ENCODE measurements at regions not wholly inside any gene's neighbourhood (a gene's known extent, or its start where the extent isn't known, plus 50 kb on each side); places are given as distances from the start of the nearest gene placed in this dataset.

DNA sequence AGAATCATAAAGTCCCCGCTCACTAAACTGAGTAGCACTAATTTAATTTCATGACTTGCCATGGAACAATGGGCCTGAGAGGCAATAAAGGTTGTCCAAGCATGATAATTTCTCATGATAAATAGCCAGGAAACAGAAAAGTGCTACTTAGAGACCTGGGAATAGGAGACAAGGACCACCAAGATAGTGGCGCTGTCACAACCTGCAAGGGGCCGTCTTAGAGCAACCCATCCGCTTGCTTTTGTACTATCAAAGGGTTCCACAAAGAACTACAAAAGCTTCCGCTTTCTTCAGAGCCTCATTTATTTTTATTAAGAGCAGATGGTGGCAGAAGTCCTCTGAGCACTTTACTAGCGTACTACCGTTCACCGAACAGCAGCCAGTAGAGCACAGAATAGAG, 421.7 kb upstream of the GRM7 start:
- Histone ChIP-seq H3K27me3 (ENCODE audit: insufficient read depth, low read depth, severe bottlenecking) (peaks cover 16% of the 10 kb centered on the region), H3K4me3 (ENCODE audit: low read depth, low read length) (no peak overlapping the region), H3K9me3 (ENCODE audit: severe bottlenecking) (no peaks in the 10 kb centered on the region), H3K36me3 (no peaks in the 10 kb centered on the region), H3K27ac (no peak overlapping the region)
- TF ChIP-seq, protein P1, sequence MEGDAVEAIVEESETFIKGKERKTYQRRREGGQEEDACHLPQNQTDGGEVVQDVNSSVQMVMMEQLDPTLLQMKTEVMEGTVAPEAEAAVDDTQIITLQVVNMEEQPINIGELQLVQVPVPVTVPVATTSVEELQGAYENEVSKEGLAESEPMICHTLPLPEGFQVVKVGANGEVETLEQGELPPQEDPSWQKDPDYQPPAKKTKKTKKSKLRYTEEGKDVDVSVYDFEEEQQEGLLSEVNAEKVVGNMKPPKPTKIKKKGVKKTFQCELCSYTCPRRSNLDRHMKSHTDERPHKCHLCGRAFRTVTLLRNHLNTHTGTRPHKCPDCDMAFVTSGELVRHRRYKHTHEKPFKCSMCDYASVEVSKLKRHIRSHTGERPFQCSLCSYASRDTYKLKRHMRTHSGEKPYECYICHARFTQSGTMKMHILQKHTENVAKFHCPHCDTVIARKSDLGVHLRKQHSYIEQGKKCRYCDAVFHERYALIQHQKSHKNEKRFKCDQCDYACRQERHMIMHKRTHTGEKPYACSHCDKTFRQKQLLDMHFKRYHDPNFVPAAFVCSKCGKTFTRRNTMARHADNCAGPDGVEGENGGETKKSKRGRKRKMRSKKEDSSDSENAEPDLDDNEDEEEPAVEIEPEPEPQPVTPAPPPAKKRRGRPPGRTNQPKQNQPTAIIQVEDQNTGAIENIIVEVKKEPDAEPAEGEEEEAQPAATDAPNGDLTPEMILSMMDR (IDR thresholded peaks at IDR 0.05; ENCODE audit: low read depth, low read length): no peak
- DNase-seq: no peak

DNA sequence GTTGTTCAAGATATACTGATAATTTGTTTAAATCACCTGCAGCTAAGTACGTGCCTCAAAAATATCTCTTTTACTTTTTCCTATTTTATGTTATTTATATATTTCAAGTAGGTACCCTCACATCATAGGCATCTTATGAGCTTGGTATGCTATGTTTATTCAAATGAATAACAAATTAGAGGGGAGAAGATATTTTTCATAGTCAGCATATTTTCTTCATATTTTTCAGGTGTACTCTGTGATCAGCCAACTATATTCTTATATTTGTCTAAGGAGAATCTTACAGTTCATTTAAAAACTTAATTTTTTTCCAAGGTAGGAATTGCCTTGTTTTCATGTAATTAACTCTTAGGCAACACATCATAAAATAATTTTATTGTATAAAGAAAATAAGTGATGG, 421.1 kb upstream of the GRM7 start:
- Histone ChIP-seq H3K27ac (no peak overlapping the region), H3K36me3 (no peaks in the 10 kb centered on the region), H3K9me3 (ENCODE audit: severe bottlenecking) (no peaks in the 10 kb centered on the region), H3K4me3 (ENCODE audit: low read depth, low read length) (no peak overlapping the region), H3K27me3 (ENCODE audit: insufficient read depth, low read depth, severe bottlenecking) (peaks cover 16% of the 10 kb centered on the region)
- TF ChIP-seq, protein P1 (IDR thresholded peaks at IDR 0.05; ENCODE audit: low read depth, low read length): no peak
- DNase-seq: no peak

DNA sequence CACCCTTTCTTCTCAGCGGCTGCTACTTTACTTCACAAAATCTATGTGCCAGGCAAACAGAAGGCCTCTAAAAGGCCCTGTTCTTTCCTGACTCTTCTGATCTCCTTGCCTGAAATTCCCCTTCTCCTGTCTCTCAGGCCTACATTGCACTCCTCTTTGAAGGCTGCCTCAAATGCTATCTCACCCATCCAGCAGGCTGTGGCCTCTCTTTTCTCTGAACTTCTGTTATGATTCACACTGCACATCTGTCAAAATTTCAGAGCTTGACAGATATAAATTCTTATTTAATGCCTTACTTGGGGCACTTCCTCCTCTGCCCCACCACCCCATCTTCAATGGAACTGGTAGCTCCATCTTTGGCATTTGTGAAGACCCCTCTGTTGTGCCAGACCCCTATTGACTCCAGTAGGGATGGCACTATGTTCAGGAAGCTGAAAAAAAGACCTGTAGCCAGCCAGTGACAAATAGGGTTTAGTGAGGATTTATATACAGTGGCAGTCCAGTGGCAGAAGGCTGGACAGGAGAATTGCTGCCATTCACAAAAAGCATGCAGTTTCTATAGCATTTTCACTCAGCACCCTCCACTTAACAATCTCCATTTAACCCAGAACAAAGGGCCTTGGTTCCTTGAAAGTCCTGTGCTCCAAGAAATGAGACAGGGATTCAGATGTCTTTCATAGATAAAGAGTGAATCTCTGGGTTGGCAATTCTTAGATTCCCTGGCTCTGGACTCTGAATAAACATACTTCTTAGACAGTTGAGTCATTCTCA, 415.8 kb upstream of the GRM7 start:
- no peak for DNase-seq
- no peak overlapping the region for H3K4me3 ChIP-seq (ENCODE audit: low read depth, low read length)
- H3K27ac ChIP-seq: no peak overlapping the region
- peaks cover 28% of the 10 kb centered on the region for H3K27me3 ChIP-seq (ENCODE audit: insufficient read depth, low read depth, severe bottlenecking)
- no peaks in the 10 kb centered on the region for H3K36me3 ChIP-seq
- no peaks in the 10 kb centered on the region for H3K9me3 ChIP-seq (ENCODE audit: severe bottlenecking)
- TF ChIP-seq, protein P1 (IDR thresholded peaks at IDR 0.05; ENCODE audit: low read depth, low read length): no peak

GRCh38 chr3:6447166-6447801, 413.6 kb upstream of the GRM7 start:
- H3K4me3 ChIP-seq (ENCODE audit: low read depth, low read length): no peak overlapping the region
- no peak overlapping the region for H3K27ac ChIP-seq
- DNase-seq: no peak
- TF ChIP-seq, protein P1 (IDR thresholded peaks at IDR 0.05; ENCODE audit: low read depth, low read length): no peak
- H3K27me3 ChIP-seq (ENCODE audit: insufficient read depth, low read depth, severe bottlenecking): peaks cover 38% of the 10 kb centered on the region
- no peaks in the 10 kb centered on the region for H3K36me3 ChIP-seq
- no peaks in the 10 kb centered on the region for H3K9me3 ChIP-seq (ENCODE audit: severe bottlenecking)

GRCh38 chr3:6448011-6448410, 412.9 kb upstream of the GRM7 start:
- no peaks in the 10 kb centered on the region for H3K9me3 ChIP-seq (ENCODE audit: severe bottlenecking)
- H3K27me3 ChIP-seq (ENCODE audit: insufficient read depth, low read depth, severe bottlenecking): peaks cover 36% of the 10 kb centered on the region
- no peak overlapping the region for H3K4me3 ChIP-seq (ENCODE audit: low read depth, low read length)
- H3K27ac ChIP-seq: no peak overlapping the region
- H3K36me3 ChIP-seq: no peaks in the 10 kb centered on the region
- TF ChIP-seq, protein P1 (IDR thresholded peaks at IDR 0.05; ENCODE audit: low read depth, low read length): no peak
- DNase-seq: no peak

All from WERI-Rb-1 (cell line).